NCI-H748 (cell line): ENCODE measurements at regions not wholly inside any gene's neighbourhood (a gene's known extent, or its start where the extent isn't known, plus 50 kb on each side); places are given as distances from the start of the nearest gene placed in this dataset.
"Not testable (repeated sequence)": the region's sequence is repeated elsewhere in the genome, so short reads cannot be mapped to it uniquely, and the experiment has no call there.

Experiments
- DNase-seq: peaks from one replicate; lab custom pipeline; 2025; ENCODE audit not compliant: unreplicated experiment; lab: John Stamatoyannopoulos, UW

GRCh38 chr17:20840987-20841865 is 201.6 kb downstream of the USP22 start:
- not testable (repeated sequence) for DNase-seq

- not testable (repeated sequence) for DNase-seq
Measured at GRCh38 chr17:20842012-20842411, 200.8 kb downstream of the USP22 start.

DNA sequence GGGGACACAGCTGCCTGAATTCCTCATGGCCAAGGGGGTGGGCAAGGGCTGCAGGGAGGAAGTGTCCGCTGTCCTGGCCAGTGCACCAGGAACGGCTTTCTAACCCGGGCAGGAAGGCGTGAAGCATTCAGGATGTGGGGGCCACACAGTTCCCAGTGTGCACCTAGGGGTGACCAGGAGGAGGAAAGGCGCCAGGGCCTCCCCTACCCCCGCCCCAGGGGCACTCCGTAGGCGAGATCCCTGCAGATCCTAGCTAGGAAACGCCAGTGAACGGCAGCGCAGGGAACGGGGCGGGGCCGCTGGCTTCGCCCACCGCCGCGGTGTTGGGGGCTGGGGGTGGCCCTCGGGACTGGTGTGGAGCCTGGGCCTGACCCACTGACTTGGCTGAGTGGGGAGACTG is 199.6 kb downstream of the USP22 start:
- DNase-seq, result not testable (repeated sequence)

DNA sequence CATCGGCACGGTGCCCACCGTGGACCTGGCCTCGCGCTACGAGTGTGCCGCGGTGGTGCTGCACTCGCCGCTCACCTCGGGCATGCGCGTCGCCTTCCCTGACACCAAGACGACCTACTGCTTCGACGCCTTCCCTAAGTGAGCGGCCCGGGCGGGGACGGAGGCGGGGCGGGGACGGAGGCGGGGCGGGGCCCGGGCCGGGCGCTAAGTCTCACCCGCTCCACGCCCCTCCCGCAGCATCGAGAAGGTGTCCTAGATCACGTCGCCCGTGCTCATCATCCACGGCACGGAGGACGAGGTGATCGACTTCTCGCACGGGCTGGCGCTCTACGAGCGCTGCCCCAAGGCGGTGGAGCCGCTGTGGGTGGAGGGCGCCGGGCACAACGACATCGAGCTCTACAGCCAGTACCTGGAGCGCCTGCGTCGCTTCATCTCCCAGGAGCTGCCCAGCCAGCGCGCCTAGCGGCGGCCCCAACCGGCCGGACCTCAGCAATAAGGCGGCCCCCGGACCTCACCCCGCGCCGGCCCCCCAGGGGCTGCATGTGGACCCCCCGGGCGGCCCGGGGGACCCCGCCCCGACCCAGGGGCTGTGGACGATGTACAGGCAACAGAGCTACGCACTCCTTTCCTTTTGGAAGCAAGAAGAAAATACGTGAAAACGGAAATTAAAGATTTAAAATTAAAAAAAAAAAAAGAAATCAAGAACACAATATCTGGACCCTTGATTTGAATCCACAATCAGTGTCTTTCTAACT is 198.8 kb downstream of the USP22 start:
- DNase-seq, result not testable (repeated sequence)

- peak; percentile 42 for DNase-seq
Measured at GRCh38 chr17:20848869-20849443, 193.9 kb downstream of the USP22 start.

DNA sequence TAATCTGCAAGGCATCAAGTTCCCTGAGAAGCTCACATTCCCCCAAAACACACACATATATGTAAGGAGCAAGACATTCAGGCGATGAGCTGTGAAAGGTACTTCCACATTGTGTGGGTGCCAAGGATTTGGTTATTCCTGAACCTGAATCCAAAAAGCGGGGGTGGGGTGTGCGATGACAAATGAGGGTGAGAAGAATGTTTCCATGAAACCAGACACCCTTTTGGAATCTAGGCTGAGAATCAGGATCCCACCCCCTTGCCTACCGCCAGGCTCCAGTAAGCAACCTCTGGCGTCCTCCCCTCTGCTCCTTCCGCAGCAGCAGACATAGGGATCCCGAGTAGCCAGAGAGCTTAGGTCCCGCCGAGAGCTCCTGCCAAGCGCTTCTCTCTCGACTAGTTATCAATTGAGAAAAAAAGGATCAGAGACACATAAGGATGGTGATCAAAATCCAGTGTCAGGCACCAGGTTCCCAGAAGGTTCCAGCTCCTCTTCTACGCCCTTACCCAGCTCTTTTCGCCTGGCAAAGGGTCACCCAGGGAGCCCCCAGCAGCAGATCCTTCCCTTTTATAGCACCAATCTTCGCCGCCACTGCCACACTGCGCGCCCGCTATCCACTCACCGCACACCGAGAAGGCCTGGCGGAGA is 191.1 kb downstream of the USP22 start:
- DNase-seq, result peak; percentile 71

DNA sequence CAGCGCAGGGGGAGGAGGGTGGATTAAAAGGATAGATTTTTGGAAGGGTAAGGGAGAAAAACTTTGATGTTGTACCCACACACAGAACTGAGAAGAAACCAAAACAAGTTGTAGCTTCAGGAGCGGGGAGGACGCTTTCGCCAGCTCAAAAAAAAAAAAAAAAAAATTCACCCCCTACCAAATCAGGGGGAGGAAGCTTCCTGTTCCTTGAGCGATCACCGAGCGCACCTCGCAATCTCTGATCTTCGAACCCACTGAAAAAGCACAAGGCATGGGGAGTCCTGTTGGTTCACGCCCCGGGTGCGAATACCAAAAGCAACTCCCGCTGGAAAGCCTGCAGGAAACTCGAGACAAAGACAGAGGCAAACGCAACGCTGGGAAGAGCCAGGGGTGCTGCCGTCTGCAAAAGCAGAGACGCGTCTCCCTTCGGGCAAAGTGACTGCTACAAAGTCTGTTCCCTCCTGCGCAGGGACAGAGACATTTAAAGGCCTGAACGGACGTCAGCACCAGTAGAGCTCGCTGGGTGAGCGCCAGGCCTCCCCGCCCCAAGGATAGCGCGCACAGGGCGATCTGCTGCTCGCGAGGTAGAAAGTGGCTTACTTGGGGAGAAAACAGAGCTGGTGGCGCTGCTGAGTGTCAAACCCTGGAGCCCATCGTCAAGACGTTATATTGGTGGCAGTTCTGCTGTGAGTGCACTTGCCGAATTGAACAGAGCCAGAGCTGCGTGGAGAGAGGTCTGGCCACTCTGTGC is 190.4 kb downstream of the USP22 start:
- peak; percentile 92 for DNase-seq

- DNase-seq, result no peak
Measured at GRCh38 chr17:20852990-20853370, 189.8 kb downstream of the USP22 start.

- not testable (repeated sequence) for DNase-seq
Measured at GRCh38 chr17:20855910-20856470, 186.8 kb downstream of the USP22 start.

GRCh38 chr17:20866444-20867209 is 176.2 kb downstream of the USP22 start:
- not testable (repeated sequence) for DNase-seq

GRCh38 chr17:20867436-20867937 is 175.3 kb downstream of the USP22 start:
- DNase-seq, result not testable (repeated sequence)

- DNase-seq, result peak; percentile 83
Measured at GRCh38 chr17:20867938-20868661, 174.7 kb downstream of the USP22 start.

GRCh38 chr17:20868662-20869007 is 174.2 kb downstream of the USP22 start:
- not testable (repeated sequence) for DNase-seq

- DNase-seq, result peak; percentile 64
Measured at GRCh38 chr17:20873173-20873572, 169.6 kb downstream of the USP22 start.

- peak; percentile 33 for DNase-seq
Measured at GRCh38 chr17:20873688-20874328, 169.0 kb downstream of the USP22 start.

- DNase-seq, result not testable (repeated sequence)
Measured at GRCh38 chr17:20877384-20877783, 165.4 kb downstream of the USP22 start.

- no peak for DNase-seq
Measured at GRCh38 chr17:20890338-20890737, 152.5 kb downstream of the USP22 start.

- not testable (repeated sequence) for DNase-seq
Measured at GRCh38 chr17:20895426-20895825, 147.4 kb downstream of the USP22 start.
